IMR-90 (cell line): ENCODE measurements at regions not wholly inside any gene's neighbourhood (a gene's known extent, or its start where the extent isn't known, plus 50 kb on each side); places are given as distances from the start of the nearest gene placed in this dataset.

Experiments used
- ATAC-seq: fragments of 200-7000 bp; cut with Tn5 transposase; 2 replicates; pipeline ENCODE4 v1.9.1; 2020; ENCODE audit warnings: low read depth, mild to moderate bottlenecking, moderate library complexity
- BruUV-seq: library from RNA; stranded (reverse); fragments of 400-500 nt; replicated peaks from 2 replicates; lab custom pipeline; 2021; lab: Mats Ljungman, UMichigan
- CTCF ChIA-PET: fragments of 300-600 bp; formaldehyde crosslinking; extraction: SDS; loops from one replicate; lab custom pipeline; 2021; ENCODE audit warnings: antibody characterized with exemption; lab: Yijun Ruan, JAX
- POLR2A ChIA-PET: fragments of 300-600 bp; sonication (Branson Sonifier 250); formaldehyde crosslinking; loops from one replicate; lab custom pipeline; 2022; ENCODE audit warnings: antibody characterized with exemption; ENCODE audit not compliant: unreplicated experiment; lab: Charles Lee
- DNase-seq: peaks from one replicate; pipeline ENCODE4 v3.0.0; 2013
- H2AFZ ChIP-seq: replicated peaks from 2 replicates; pipeline ENCODE3; 2013; ENCODE audit warnings: low read length, mild to moderate bottlenecking; ENCODE audit not compliant: poor library complexity
- H2AK5ac ChIP-seq: 2 replicates; pipeline ENCODE4 v1.6.1; 2013; ENCODE audit warnings: low read depth, low read length, inconsistent platforms
- H2AK9ac ChIP-seq: replicated peaks from 2 replicates; pipeline ENCODE3; 2013; ENCODE audit warnings: mild to moderate bottlenecking, low read depth, low read length, moderate library complexity; ENCODE audit not compliant: poor library complexity
- H2BK120ac ChIP-seq: 2 replicates; pipeline ENCODE4 v1.6.1; 2013; ENCODE audit warnings: low read depth, low read length, inconsistent platforms
- H2BK15ac ChIP-seq: 3 replicates; pipeline ENCODE4 v1.6.1; 2013; ENCODE audit warnings: low read depth, low read length, inconsistent platforms
- H2BK20ac ChIP-seq: 2 replicates; pipeline ENCODE4 v1.6.1; 2013; ENCODE audit warnings: low read depth, mild to moderate bottlenecking, inconsistent platforms, low read length, moderate library complexity
- H2BK5ac ChIP-seq: 2 replicates; pipeline ENCODE4 v1.6.1; 2013; ENCODE audit warnings: mild to moderate bottlenecking, low read depth, low read length, inconsistent platforms; ENCODE audit not compliant: poor library complexity, severe bottlenecking
- H3K14ac ChIP-seq: replicated peaks from 2 replicates; pipeline ENCODE4 v1.6.1; 2013; ENCODE audit warnings: low read depth, low read length, inconsistent platforms
- H3K18ac ChIP-seq: 2 replicates; pipeline ENCODE4 v1.6.1; 2013; ENCODE audit warnings: low read depth, low read length, control low read depth
- H3K23ac ChIP-seq: 2 replicates; pipeline ENCODE4 v1.6.1; 2013; ENCODE audit warnings: low read depth, low read length, inconsistent platforms
- H3K27ac ChIP-seq: 2 replicates; pipeline ENCODE4 v1.5.1; 2013; ENCODE audit warnings: mild to moderate bottlenecking, control low read depth, low read length; ENCODE audit not compliant: insufficient read depth
- H3K27me3 ChIP-seq: 2 replicates; pipeline ENCODE4 v1.6.1; 2013; ENCODE audit warnings: low read length; ENCODE audit not compliant: control insufficient read depth, insufficient read depth
- H3K36me3 ChIP-seq: 2 replicates; pipeline ENCODE4 v1.6.1; 2013; ENCODE audit warnings: low read length, mixed read lengths; ENCODE audit not compliant: control insufficient read depth, insufficient read depth
- H3K4ac ChIP-seq: 2 replicates; pipeline ENCODE4 v1.6.1; 2013; ENCODE audit warnings: low read depth, low read length, inconsistent platforms
- H3K4me1 ChIP-seq: 2 replicates; pipeline ENCODE4 v1.6.1; 2013; ENCODE audit warnings: low read length, mixed read lengths; ENCODE audit not compliant: control insufficient read depth, insufficient read depth
- H3K4me2 ChIP-seq: 2 replicates; pipeline ENCODE4 v1.6.1; 2013; ENCODE audit warnings: low read depth, mild to moderate bottlenecking, control low read depth, low read length, moderate library complexity
- H3K4me3 ChIP-seq: 2 replicates; pipeline ENCODE4 v1.5.1; 2013; ENCODE audit warnings: low read depth, mild to moderate bottlenecking, control low read depth, low read length, moderate library complexity; ENCODE audit not compliant: insufficient read depth
- H3K56ac ChIP-seq: 2 replicates; pipeline ENCODE4 v1.6.1; 2013; ENCODE audit warnings: low read length, inconsistent platforms; ENCODE audit not compliant: insufficient read depth; ENCODE audit errors: extremely low read depth
- H3K79me1 ChIP-seq, 2 experiments: 2 replicates each; pipeline ENCODE4 v1.6.1; 2013; ENCODE audit warnings: low read length in 2 of 2, inconsistent platforms in 1 of 2, low read depth in 1 of 2
- H3K9ac ChIP-seq: 2 replicates; pipeline ENCODE4 v1.6.1; 2013; ENCODE audit warnings: low read depth, low read length, control low read depth
- H3K9me1 ChIP-seq: 2 replicates; pipeline ENCODE4 v1.6.1; 2013; ENCODE audit warnings: low read length, inconsistent platforms; ENCODE audit not compliant: insufficient read depth
- H3K9me3 ChIP-seq: 2 replicates; pipeline ENCODE4 v1.6.1; 2013; ENCODE audit warnings: low read length; ENCODE audit not compliant: control insufficient read depth, insufficient read depth
- H4K20me1 ChIP-seq: 2 replicates; pipeline ENCODE4 v1.6.1; 2013; ENCODE audit warnings: low read length, inconsistent platforms; ENCODE audit not compliant: insufficient read depth
- H4K5ac ChIP-seq: 2 replicates; pipeline ENCODE4 v1.6.1; 2013; ENCODE audit warnings: mild to moderate bottlenecking, low read depth, low read length, control low read depth
- H4K8ac ChIP-seq, 2 experiments: 2 replicates each; pipeline ENCODE4 v1.6.1; 2013; ENCODE audit warnings: low read depth in 2 of 2, low read length in 2 of 2, control low read depth in 1 of 2, inconsistent platforms in 1 of 2
- H4K91ac ChIP-seq: 2 replicates; pipeline ENCODE4 v1.6.1; 2013; ENCODE audit warnings: low read depth, low read length, inconsistent platforms; ENCODE audit not compliant: insufficient read depth
- ELK1 ChIP-seq: fragments of 150-350 bp; IDR thresholded peaks from 2 replicates; pipeline ENCODE4 v1.6.1; 2016; ENCODE audit warnings: low read depth, mild to moderate bottlenecking, low read length, moderate library complexity, borderline replicate concordance
- MAZ ChIP-seq: IDR thresholded peaks from 2 replicates; pipeline ENCODE4 v1.6.1; 2012; ENCODE audit warnings: low read depth, mild to moderate bottlenecking, low read length, improper control_type of control experiment, moderate library complexity, borderline replicate concordance
- MXI1 ChIP-seq: IDR thresholded peaks from 2 replicates; pipeline ENCODE4 v1.6.1; 2012; ENCODE audit warnings: low read depth, mild to moderate bottlenecking, low read length, moderate library complexity, borderline replicate concordance
- POLR2A ChIP-seq: IDR thresholded peaks from 2 replicates; pipeline ENCODE4 v1.6.1; 2012; ENCODE audit warnings: mild to moderate bottlenecking, low read depth, low read length
- SMC3 ChIP-seq: fragments of 150-350 bp; IDR thresholded peaks from 2 replicates; pipeline ENCODE4 v1.6.1; 2016; ENCODE audit warnings: low read depth, mild to moderate bottlenecking, antibody characterized with exemption, low read length, moderate library complexity
- dilution Hi-C: fragments of 300-500 bp; cut with HindIII; formaldehyde crosslinking; loops from one replicate; pipeline ENCODE4 v1.14.3; 2018; ENCODE audit warnings: low sequenced_read_pairs; ENCODE audit not compliant: unreplicated experiment
- in situ Hi-C: fragments of 300-500 bp; cut with MboI; formaldehyde crosslinking; loops from 3 replicates; pipeline ENCODE4 v1.14.3; 2019; ENCODE audit warnings: low sequenced_read_pairs, inconsistent platforms, mixed read lengths
- intact Hi-C: fragments of 100-400 bp; cut with micrococcal nuclease; formaldehyde crosslinking; loops from 2 replicates; pipeline ENCODE4 v1.10.0; 2022

- Histone ChIP-seq H3K4me3 (no peak overlapping the region), H3K27ac (no peak overlapping the region), H2AFZ (no peak overlapping the region), H3K9ac (no peak overlapping the region), H4K20me1 (no peaks in the 10 kb centered on the region), H3K9me1 (no peaks in the 10 kb centered on the region), H3K27me3 (no peaks in the 10 kb centered on the region; the same call in 1 of the 2 replicates), H4K8ac (no peak overlapping the region), H3K14ac (no peak overlapping the region), H3K18ac (no peak overlapping the region), H3K4me2 (no peak overlapping the region), H3K36me3 (no peaks in the 10 kb centered on the region), H2BK120ac (no peak overlapping the region), H4K91ac (no peak overlapping the region), H2AK9ac (no peak overlapping the region), H2AK5ac (no peak overlapping the region), H2BK5ac (no peak overlapping the region), H3K79me1 (no peaks in the 10 kb centered on the region), H3K4ac (no peak overlapping the region), H2BK20ac (no peak overlapping the region), H4K5ac (no peak overlapping the region), H2BK15ac (no peak overlapping the region), H3K23ac (no peak overlapping the region), H3K56ac (no peak overlapping the region), H3K9me3 (no peaks in the 10 kb centered on the region), H3K4me1 (no peaks in the 10 kb centered on the region)
- ATAC-seq, result no peak
- TF ChIP-seq ELK1 (no peak), MAZ (no peak), SMC3 (no peak), POLR2A (no peak), MXI1 (no peak)
- no peak for DNase-seq
- dilution Hi-C loops, result no loop called here
- intact Hi-C loops, result no loop called here
- in situ Hi-C loops, result loop anchor here (10.0 kb wide), 1 partner anchor 65 kb away; no protein-coding TSS in a partner anchor
- BruUV-seq, result no TSS peak
- ChIA-PET POLR2A (no interaction called here), CTCF (no interaction called here)
Observed at GRCh38 chr1:169009666-169010065, 96.8 kb upstream of the ATP1B1 start.
